Aorta (tissue), 5 donors: ENCODE measurements at regions not wholly inside any gene's neighbourhood (a gene's known extent, or its start where the extent isn't known, plus 50 kb on each side); places are given as distances from the start of the nearest gene placed in this dataset.
A peak's percentile ranks its signal among the peaks of the same experiment; 100 is the strongest.

ENCODE experiments used
- ATAC-seq: fragments of 200-7000 bp; cut with Tn5 transposase; one replicate; pipeline ENCODE4 v1.9.1; 2022; ENCODE audit warnings: moderate library complexity; ENCODE audit not compliant: low FRiP score
- DNase-seq, 2 donors: peaks; one replicate each; pipeline ENCODE4 v3.0.0-alpha.2; 2020
- H3K27ac ChIP-seq, 2 donors: one replicate each; pipeline ENCODE4 v1.5.1; 2013; ENCODE audit warnings: low read length in 2 of 2, mild to moderate bottlenecking in 2 of 2, moderate library complexity in 2 of 2, control low read depth in 1 of 2, inconsistent platforms in 1 of 2, low read depth in 1 of 2
- H3K27me3 ChIP-seq, 2 donors: one replicate each; pipeline ENCODE4 v1.6.1; 2013; ENCODE audit warnings: control low read depth in 1 of 2, low read length in 1 of 2, mild to moderate bottlenecking in 1 of 2, moderate library complexity in 1 of 2; ENCODE audit not compliant: insufficient read depth in 2 of 2, control insufficient read depth in 1 of 2
- H3K36me3 ChIP-seq, 2 donors: one replicate each; pipeline ENCODE4 v1.6.1; 2013; ENCODE audit warnings: control low read depth in 1 of 2, low read length in 1 of 2, mild to moderate bottlenecking in 1 of 2; ENCODE audit not compliant: insufficient read depth in 2 of 2, control insufficient read depth in 1 of 2
- H3K4me1 ChIP-seq, 2 donors: one replicate each; pipeline ENCODE4 v1.6.1; 2013; ENCODE audit warnings: low read length in 2 of 2, control low read depth in 1 of 2, mild to moderate bottlenecking in 1 of 2, moderate library complexity in 1 of 2; ENCODE audit not compliant: insufficient read depth in 2 of 2, control insufficient read depth in 1 of 2
- H3K4me3 ChIP-seq, 2 donors: one replicate each; pipeline ENCODE4 v1.5.1; 2013; ENCODE audit warnings: low read length in 2 of 2, control low read depth in 1 of 2, mild to moderate bottlenecking in 1 of 2
- H3K9me3 ChIP-seq: one replicate; pipeline ENCODE4 v1.6.1; 2013; ENCODE audit warnings: mild to moderate bottlenecking, low read length; ENCODE audit not compliant: control insufficient read depth
- WGBS, 2 donors: extraction: QIAGEN DNeasy Blood & Tissue Kit; methylation state at CpG; one replicate each; pipeline ENCODE4 v1.1.7; 2013; 5-methylcytosine and 5-hydroxymethylcytosine counted together
- intact Hi-C, 2 donors: fragments of 100-400 bp; cut with DNase I; formaldehyde crosslinking; loops; one replicate each; pipeline versions ENCODE4 v1.14.2 to v1.15.0; 2022
- donor health status: healthy with polysubstance abuse.
- donor health status: Bipolar disorder and iron deficiency.
- donor health status: DM: no; HTN: no; CAD: no.
- donor health status: DM: no; HTN: no; CAD: no.
- donor health status: DM: yes; HTN: yes; CAD: no.

DNA sequence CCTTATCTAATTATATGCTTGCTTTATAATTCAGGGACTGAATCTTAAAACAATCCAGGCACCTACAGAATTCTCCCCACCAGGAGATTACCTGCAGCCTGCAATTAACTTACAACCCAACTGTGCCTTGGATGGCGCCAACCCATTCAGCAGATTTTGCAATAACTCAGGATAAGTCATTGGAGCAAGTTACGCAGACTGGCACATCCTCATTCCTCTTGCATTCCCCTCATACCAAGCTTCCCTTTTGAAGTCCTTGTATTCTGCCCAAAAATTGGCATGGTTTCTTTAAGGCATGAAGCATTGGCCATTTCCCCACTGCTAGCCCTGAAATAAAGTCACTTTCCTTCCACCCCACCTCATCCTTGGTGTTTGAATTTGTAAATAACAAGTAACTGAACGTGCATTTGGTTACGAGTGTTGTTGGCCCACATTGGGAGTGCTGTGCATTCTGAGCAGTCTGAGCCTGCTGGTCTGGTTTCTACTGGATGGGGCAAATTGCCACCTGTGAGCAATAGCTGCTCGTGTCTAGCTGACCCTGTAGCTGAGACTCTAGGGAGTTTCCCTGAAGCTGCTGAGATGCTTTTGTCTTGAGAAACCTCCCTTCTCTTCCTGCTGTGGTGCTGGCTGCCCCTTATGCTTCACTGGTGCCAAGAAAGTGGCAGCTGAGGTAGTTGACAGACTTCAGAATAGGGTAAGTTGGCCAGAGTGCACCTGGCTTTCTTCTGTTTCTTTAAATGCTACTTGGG is 99.2 kb upstream of the SCAF11 start:
- Histone ChIP-seq H3K27ac (no peak overlapping the region), H3K36me3 (peaks cover 0 to 2% of the 10 kb centered on the region in 2 donors), H3K4me1 (peaks cover 0 to 2% of the 10 kb centered on the region in 2 donors), H3K27me3 (no peaks in the 10 kb centered on the region), H3K4me3 (no peak overlapping the region), H3K9me3 (peaks cover 3% of the 10 kb centered on the region)
- DNase-seq, result no peak
- no peak for ATAC-seq
- intact Hi-C loops, result no loop called here
- WGBS, 2 donors, result 46 to 54% methylated on average over 5 of the region's 5 CpGs

DNA sequence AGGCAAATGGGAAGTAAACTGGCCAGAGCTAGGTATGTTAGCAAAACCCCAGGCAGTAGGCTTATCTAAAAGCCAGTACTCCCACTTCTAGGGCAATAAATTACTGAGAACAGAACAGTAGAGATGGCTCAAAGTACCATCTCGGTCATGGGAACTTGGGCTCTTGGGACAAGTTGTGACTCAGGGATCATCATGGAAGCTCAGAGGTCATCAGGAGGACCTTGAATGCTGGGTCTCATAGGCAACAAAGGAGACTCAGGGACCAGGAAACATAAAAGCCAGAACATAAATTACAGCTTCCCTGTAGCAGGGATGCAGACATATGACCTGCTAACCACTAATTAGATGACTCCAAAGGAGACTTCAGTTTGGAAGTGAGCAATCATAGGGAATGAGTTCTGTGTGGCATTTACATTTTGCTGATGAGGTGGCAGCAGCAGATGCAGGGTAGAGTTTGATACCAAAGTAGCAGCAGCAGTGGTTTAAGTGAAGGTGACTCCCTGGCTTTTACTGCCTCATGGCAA is 97.6 kb upstream of the SCAF11 start:
- Histone ChIP-seq H3K9me3 (peaks cover 2% of the 10 kb centered on the region), H3K27ac (no peak overlapping the region), H3K36me3 (no peaks in the 10 kb centered on the region), H3K4me1 (peaks cover 0 to 2% of the 10 kb centered on the region in 2 donors), H3K4me3 (no peak overlapping the region), H3K27me3 (no peaks in the 10 kb centered on the region)
- DNase-seq (no peak), ATAC-seq (no peak)
- intact Hi-C loops, result no loop called here
- WGBS, 2 donors, result 77 to 87% methylated on average over 1 of the region's 1 CpG

GRCh38 chr12:46084666-46085631 is 94.6 kb upstream of the SCAF11 start:
- Histone ChIP-seq H3K36me3 (no peaks in the 10 kb centered on the region), H3K4me1 (peaks cover 0 to 2% of the 10 kb centered on the region in 2 donors), H3K27ac (no peak overlapping the region), H3K27me3 (no peaks in the 10 kb centered on the region), H3K9me3 (peaks cover 2% of the 10 kb centered on the region), H3K4me3 (no peak overlapping the region)
- intact Hi-C loops, result no loop called here
- DNase-seq (no peak), ATAC-seq (no peak)
- 75 to 77% methylated on average over 7 of the region's 7 CpGs for WGBS, 2 donors

DNA sequence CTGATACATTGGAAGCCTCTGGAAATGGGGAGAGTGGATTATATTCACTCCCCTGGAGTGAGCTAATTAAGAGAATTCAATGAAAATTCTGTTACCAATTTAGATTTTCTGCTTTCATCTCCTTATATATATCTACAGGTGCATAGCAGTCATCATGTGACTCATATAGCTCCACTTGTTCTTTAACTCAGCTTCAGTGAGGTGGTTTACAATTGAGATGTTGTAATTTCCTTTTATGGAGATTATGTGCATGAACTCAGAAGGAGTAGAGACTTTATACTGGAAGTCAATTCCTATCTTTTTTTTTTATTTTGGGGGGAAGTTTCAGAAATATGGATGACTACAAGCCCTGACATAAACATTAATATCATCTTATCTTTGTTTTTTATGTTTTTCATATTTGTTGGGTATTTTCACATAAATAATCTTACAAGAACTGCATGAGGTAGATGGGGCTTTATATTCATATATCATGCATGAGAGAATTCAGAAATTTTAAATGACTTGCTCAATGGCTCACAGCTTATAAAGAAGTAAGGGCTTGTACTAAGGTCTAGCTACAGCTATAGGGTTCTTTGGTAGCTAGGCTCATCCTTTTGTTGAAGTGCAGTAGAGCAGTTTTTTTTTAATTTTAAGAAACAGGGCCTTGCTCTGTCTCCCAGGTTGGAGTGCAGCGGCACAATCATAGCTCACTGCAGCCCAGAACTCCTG is 92.3 kb upstream of the SCAF11 start:
- Histone ChIP-seq H3K9me3 (peaks cover 5% of the 10 kb centered on the region), H3K36me3 (no peaks in the 10 kb centered on the region), H3K4me3 (no peak overlapping the region), H3K4me1 (no peaks in the 10 kb centered on the region), H3K27ac (no peak overlapping the region), H3K27me3 (no peaks in the 10 kb centered on the region)
- no peak for DNase-seq
- intact Hi-C loops, result no loop called here
- WGBS, 2 donors, result 97 to 99% methylated on average over 1 of the region's 1 CpG
- no peak for ATAC-seq

DNA sequence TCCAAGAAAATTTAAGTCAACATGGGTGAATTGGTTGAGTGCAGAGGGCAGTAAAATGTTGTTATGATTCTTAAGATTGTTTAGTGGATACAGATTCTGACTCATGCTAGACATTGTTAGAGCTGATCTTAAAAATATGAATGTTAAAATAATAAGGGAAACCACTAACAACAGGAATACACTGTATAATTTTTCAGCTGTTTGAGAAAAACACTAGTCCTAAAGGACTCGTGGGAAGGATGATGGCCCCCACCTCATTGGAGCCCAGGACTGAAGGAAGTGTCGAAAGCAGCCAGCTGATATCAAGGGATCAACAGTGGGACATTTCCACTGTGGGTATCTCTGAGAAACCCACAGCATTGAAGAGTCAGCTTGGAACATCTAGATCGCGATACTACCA is 82.9 kb upstream of the SCAF11 start:
- no peaks in the 10 kb centered on the region for H3K27me3 ChIP-seq
- DNase-seq (no peak), ATAC-seq (no peak)
- no peak overlapping the region for H3K27ac ChIP-seq
- no peaks in the 10 kb centered on the region for H3K4me1 ChIP-seq
- no peaks in the 10 kb centered on the region for H3K36me3 ChIP-seq
- 83 to 85% methylated on average over 4 of the region's 4 CpGs for WGBS, 2 donors
- intact Hi-C loops, result no loop called here
- H3K9me3 ChIP-seq, result peaks cover 4% of the 10 kb centered on the region
- no peak overlapping the region for H3K4me3 ChIP-seq

- Histone ChIP-seq H3K27me3 (no peaks in the 10 kb centered on the region), H3K36me3 (no peaks in the 10 kb centered on the region), H3K4me1 (no peaks in the 10 kb centered on the region), H3K27ac (no peak overlapping the region), H3K4me3 (no peak overlapping the region), H3K9me3 (no peaks in the 10 kb centered on the region)
- ATAC-seq, result peak; percentile 60
- peak; percentile 61 to 78 for DNase-seq
- 37 to 39% methylated on average over 8 of the region's 8 CpGs for WGBS, 2 donors
- intact Hi-C loops, result no loop called here
Observed at GRCh38 chr12:46071769-46072624, 81.6 kb upstream of the SCAF11 start.

- no peak overlapping the region for H3K27ac ChIP-seq
- no peak for ATAC-seq
Observed at GRCh38 chr12:46071335-46071734, 81.0 kb upstream of the SCAF11 start.

DNA sequence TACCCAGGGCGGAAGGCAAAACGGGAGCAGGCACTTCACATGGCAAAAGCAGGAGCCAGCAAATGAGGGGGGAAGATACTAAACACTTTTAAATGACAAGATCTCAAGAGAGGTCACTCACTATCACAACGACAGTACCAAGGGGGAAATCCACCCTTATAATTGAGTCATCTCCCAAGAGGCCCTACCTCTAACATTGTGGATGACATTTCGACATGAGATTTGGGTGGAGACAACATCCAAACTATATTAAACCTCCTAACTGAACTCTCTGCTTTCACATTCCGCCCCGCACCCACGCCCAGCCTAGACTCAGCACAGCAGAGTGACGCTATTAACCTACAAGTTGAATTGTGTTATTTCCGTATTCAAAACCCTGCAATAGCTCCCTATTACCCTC is 76.7 kb upstream of the SCAF11 start:
- no peaks in the 10 kb centered on the region for H3K9me3 ChIP-seq
- DNase-seq, result no peak
- no peaks in the 10 kb centered on the region for H3K36me3 ChIP-seq
- H3K4me3 ChIP-seq, result no peak overlapping the region
- WGBS, 2 donors, result 89% methylated on average over 9 of the region's 9 CpGs
- intact Hi-C loops, result no loop called here
- no peak for ATAC-seq
- H3K27me3 ChIP-seq, result no peaks in the 10 kb centered on the region
- no peaks in the 10 kb centered on the region for H3K4me1 ChIP-seq
- no peak overlapping the region for H3K27ac ChIP-seq

More at GRCh38 chr12:46071335-46071734, 81.0 kb upstream of the SCAF11 start:
- Histone ChIP-seq H3K4me3 (no peak overlapping the region), H3K4me1 (no peaks in the 10 kb centered on the region), H3K9me3 (no peaks in the 10 kb centered on the region), H3K36me3 (no peaks in the 10 kb centered on the region), H3K27me3 (no peaks in the 10 kb centered on the region)
- intact Hi-C loops, result no loop called here
- DNase-seq, result no peak
- WGBS, 2 donors, result 87% methylated on average over 5 of the region's 5 CpGs
